Suprapubic skin (tissue), 4 donors: ENCODE measurements at regions not wholly inside any gene's neighbourhood (a gene's known extent, or its start where the extent isn't known, plus 50 kb on each side); places are given as distances from the start of the nearest gene placed in this dataset.

Experiments used
- DNase-seq, 2 donors: peaks; one replicate each; pipeline ENCODE4 v3.0.0-alpha.2; 2019; ENCODE audit warnings: low spot score in 2 of 2
- H3K27ac ChIP-seq: fragments of 200-600 bp; sonication (generic); one replicate; pipeline ENCODE4 v1.5.1; 2019
- H3K27me3 ChIP-seq: fragments of 200-600 bp; sonication (generic); one replicate; pipeline ENCODE4 v1.5.1; 2019
- H3K36me3 ChIP-seq: fragments of 200-600 bp; sonication (generic); one replicate; pipeline ENCODE4 v1.5.1; 2019
- H3K4me1 ChIP-seq: fragments of 200-600 bp; sonication (generic); one replicate; pipeline ENCODE4 v1.5.1; 2019
- H3K4me3 ChIP-seq: fragments of 200-600 bp; sonication (generic); one replicate; pipeline ENCODE4 v1.5.1; 2019; ENCODE audit warnings: mild to moderate bottlenecking
- H3K9me3 ChIP-seq: fragments of 200-600 bp; sonication (generic); one replicate; pipeline ENCODE4 v1.5.1; 2019
- EP300 ChIP-seq: sonication (generic); formaldehyde crosslinking; IDR thresholded peaks from one replicate; pipeline ENCODE4 v1.6.1; 2017; ENCODE audit warnings: antibody characterized with exemption
- POLR2A ChIP-seq, 2 donors: fragments of 450-650 bp; IDR thresholded peaks; one replicate each; pipeline ENCODE4 v1.6.1; 2017; ENCODE audit warnings: antibody characterized with exemption in 2 of 2, mild to moderate bottlenecking in 2 of 2, moderate library complexity in 2 of 2
- POLR2AphosphoS5 ChIP-seq, 3 donors: sonication (generic); formaldehyde crosslinking; IDR thresholded peaks; one replicate each; pipeline ENCODE4 v1.6.1; 2017; ENCODE audit warnings: antibody characterized with exemption in 3 of 3
- WGBS: methylation state at CpG from one replicate; pipeline ENCODE4 v1.1.5; 2018; 5-methylcytosine and 5-hydroxymethylcytosine counted together
- TF ChIP-seq, protein P1 (sequence below), 2 donors: fragments of 200-600 bp in 1 of 2; fragments of 450-650 bp in 1 of 2; sonication (generic) in 1 of 2; IDR thresholded peaks; one replicate each; pipeline ENCODE4 v1.5.1; 2016 to 2019; ENCODE audit warnings: antibody characterized with exemption in 2 of 2, mild to moderate bottlenecking in 1 of 2, moderate library complexity in 1 of 2

DNA sequence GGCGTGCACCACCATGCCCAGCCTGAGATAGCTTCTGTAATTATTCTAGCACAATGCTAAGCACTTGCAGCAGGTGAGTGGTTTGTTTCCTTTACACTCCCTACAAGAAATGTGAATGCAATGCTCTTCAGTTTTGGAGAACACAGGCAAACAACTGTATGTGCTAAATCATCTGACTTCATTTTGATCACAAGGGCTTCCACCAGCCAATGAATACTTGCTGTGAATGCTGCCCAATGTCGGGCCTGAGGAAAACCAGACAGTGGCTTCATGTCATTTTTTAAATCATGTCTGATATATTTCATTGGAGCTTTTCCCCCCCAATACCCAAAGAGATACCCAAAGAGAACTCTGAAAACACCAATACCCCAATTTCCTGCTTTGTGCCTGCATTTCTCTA is 155.6 kb upstream of the XPO1 start:
- WGBS, result 83% methylated on average over 2 of the region's 2 CpGs
- Histone ChIP-seq H3K4me3 (no peak overlapping the region), H3K27me3 (no peaks in the 10 kb centered on the region), H3K36me3 (no peaks in the 10 kb centered on the region), H3K4me1 (peaks cover 13% of the 10 kb centered on the region), H3K27ac (no peak overlapping the region), H3K9me3 (no peaks in the 10 kb centered on the region)
- no peak for TF ChIP-seq POLR2A (IDR thresholded peaks at IDR 0.05)
- TF ChIP-seq POLR2AphosphoS5 (IDR thresholded peaks at IDR 0.05), result no peak
- TF ChIP-seq, protein P1, sequence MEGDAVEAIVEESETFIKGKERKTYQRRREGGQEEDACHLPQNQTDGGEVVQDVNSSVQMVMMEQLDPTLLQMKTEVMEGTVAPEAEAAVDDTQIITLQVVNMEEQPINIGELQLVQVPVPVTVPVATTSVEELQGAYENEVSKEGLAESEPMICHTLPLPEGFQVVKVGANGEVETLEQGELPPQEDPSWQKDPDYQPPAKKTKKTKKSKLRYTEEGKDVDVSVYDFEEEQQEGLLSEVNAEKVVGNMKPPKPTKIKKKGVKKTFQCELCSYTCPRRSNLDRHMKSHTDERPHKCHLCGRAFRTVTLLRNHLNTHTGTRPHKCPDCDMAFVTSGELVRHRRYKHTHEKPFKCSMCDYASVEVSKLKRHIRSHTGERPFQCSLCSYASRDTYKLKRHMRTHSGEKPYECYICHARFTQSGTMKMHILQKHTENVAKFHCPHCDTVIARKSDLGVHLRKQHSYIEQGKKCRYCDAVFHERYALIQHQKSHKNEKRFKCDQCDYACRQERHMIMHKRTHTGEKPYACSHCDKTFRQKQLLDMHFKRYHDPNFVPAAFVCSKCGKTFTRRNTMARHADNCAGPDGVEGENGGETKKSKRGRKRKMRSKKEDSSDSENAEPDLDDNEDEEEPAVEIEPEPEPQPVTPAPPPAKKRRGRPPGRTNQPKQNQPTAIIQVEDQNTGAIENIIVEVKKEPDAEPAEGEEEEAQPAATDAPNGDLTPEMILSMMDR (IDR thresholded peaks at IDR 0.05), result no peak
- no peak for TF ChIP-seq EP300
- no peak for DNase-seq

DNA sequence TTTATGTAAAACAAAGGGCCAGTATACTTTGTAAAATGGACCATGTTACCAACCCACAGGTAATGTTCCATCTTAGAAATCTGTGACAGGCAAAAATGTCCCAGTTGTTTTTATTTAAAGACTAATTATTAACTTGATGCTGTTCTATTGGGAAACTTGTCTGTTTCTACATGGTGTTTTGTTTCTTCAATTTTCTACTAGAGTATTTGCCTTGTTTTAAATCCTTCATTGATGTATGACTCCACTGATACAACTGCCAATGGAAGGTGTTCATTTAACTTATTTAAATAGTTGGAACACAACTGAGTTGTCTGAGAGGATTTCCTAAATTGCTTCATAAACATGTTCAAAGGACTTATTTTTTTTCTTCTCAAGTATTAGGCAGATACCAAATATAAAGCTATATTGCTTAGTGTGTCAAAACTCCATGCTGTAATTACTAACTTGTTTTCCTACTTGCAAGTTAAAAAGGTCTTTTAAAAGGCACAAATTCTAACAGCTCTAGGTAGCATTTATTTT is 152.0 kb upstream of the XPO1 start:
- DNase-seq, result no peak
- Histone ChIP-seq H3K36me3 (no peaks in the 10 kb centered on the region), H3K9me3 (no peaks in the 10 kb centered on the region), H3K4me1 (peaks cover 9% of the 10 kb centered on the region), H3K27me3 (no peaks in the 10 kb centered on the region), H3K27ac (no peak overlapping the region), H3K4me3 (no peak overlapping the region)
- TF ChIP-seq POLR2A (IDR thresholded peaks at IDR 0.05) (no peak), POLR2AphosphoS5 (IDR thresholded peaks at IDR 0.05) (no peak), EP300 (no peak)
- TF ChIP-seq, protein P1 (IDR thresholded peaks at IDR 0.05), result no peak

DNA sequence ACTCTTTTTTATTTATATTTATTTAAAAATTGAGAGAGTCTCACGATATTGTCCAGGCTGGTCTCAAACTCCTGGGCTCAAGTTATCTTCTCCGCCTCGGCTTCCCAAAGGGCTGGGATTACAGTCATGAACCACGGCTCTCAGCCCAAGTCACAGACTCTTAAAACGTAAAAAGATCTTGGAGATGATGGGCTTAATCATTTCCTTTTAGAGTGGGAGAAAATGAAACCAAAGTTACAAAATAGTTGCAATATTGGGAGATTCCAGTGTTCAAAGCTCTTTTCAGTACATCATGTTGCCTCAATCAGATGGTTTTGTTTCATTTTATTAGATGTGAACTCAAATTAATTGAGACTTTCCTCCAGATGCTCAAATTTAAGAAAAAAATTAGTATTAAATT is 151.4 kb upstream of the XPO1 start:
- no peaks in the 10 kb centered on the region for H3K27me3 ChIP-seq
- H3K4me1 ChIP-seq, result peaks cover 6% of the 10 kb centered on the region
- H3K36me3 ChIP-seq, result no peaks in the 10 kb centered on the region
- H3K9me3 ChIP-seq, result no peaks in the 10 kb centered on the region
- no peak for TF ChIP-seq POLR2AphosphoS5 (IDR thresholded peaks at IDR 0.05)
- TF ChIP-seq EP300, result no peak
- TF ChIP-seq POLR2A (IDR thresholded peaks at IDR 0.05), result no peak
- TF ChIP-seq, protein P1 (IDR thresholded peaks at IDR 0.05), result no peak
- H3K4me3 ChIP-seq, result no peak overlapping the region
- WGBS, result 68% methylated on average over 5 of the region's 5 CpGs
- no peak for DNase-seq
- H3K27ac ChIP-seq, result no peak overlapping the region

DNA sequence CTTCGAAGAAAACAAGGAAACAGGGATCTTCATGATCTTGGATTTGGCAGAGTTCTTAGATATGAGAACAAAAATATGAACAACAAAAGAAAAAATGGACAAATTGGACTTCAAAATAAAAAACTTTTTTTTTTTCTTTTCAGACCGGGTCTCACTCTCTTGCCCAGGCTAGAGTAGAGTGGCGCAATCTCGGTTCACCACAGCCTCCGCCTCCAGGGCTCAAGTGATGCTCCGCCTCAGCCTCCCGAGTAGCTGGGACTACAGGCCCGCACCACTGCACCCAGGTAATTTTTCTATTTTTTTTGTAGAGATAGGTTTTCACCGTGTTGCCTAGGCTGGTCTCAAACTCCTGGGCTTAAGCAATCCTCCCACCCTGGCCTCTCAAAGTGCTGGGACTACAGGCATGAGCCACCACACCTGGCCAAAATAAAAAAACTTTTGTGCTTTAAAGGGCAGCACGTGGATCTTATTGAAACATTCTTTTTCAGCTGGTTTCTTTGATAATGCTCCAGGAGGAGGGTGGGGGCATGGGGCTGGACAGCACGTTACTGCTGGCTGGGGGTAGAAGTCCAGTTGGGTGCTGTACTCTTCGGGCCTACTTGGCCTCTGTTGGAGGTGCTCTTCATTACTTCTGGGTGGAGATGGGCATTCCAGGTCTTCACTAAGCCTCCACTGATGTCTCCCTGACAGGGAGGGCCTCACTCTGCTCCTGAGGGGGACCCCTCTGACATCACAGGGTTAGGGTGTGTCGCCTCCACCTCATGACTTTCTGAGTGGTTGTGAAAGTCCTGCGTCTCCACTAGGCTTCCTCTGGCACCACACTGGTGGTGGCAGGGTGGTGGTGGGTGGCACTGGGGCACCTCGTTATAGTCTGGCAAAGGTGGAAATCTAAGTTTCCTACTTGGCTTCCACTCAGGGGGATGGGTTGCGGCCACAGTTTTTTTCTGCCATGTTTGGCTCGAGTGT is 150.5 kb upstream of the XPO1 start:
- H3K9me3 ChIP-seq, result no peaks in the 10 kb centered on the region
- H3K27me3 ChIP-seq, result no peaks in the 10 kb centered on the region
- no peaks in the 10 kb centered on the region for H3K36me3 ChIP-seq
- H3K27ac ChIP-seq, result no peak overlapping the region
- no peak for DNase-seq
- H3K4me3 ChIP-seq, result no peak overlapping the region
- no peaks in the 10 kb centered on the region for H3K4me1 ChIP-seq
- TF ChIP-seq, protein P1 (IDR thresholded peaks at IDR 0.05), result no peak
- TF ChIP-seq POLR2A (IDR thresholded peaks at IDR 0.05) (no peak), EP300 (no peak), POLR2AphosphoS5 (IDR thresholded peaks at IDR 0.05) (no peak)
- WGBS, result 92% methylated on average over 16 of the region's 17 CpGs

DNA sequence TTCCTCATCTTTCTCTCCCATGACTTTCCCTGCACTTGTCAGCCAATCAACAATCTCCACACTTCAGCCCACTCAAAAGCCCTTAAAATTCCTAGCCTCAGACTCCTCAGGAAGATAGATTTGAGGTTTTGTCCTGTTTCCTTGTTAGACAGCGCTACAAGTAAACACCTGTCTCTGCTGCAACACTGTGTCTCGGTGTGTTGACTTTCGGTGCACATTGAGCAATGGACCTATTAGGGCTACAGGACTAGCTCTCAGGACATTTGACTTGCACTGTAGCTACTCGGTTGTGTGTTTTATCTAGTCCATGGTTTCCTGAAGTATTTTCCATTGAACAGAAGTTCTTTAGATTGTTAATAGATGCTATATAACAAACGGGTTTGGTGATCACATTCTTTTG is 140.9 kb upstream of the XPO1 start:
- TF ChIP-seq EP300 (no peak), POLR2AphosphoS5 (IDR thresholded peaks at IDR 0.05) (no peak), POLR2A (IDR thresholded peaks at IDR 0.05) (no peak)
- TF ChIP-seq, protein P1 (IDR thresholded peaks at IDR 0.05), result no peak

More for the DNA sequence above, 140.9 kb upstream of the XPO1 start:
- 87% methylated on average over 5 of the region's 5 CpGs for WGBS
- no peak overlapping the region for H3K4me3 ChIP-seq
- no peak overlapping the region for H3K27ac ChIP-seq
- no peak for DNase-seq
- H3K4me1 ChIP-seq, result no peaks in the 10 kb centered on the region
- H3K9me3 ChIP-seq, result peaks cover 7% of the 10 kb centered on the region
- no peaks in the 10 kb centered on the region for H3K27me3 ChIP-seq
- no peaks in the 10 kb centered on the region for H3K36me3 ChIP-seq
